ENCODE measurements at regions not wholly inside any gene's neighbourhood (a gene's known extent, or its start where the extent isn't known, plus 50 kb on each side); places are given as distances from the start of the nearest gene placed in this dataset.

GRCh38 chr13:108156749-108157148, 58.6 kb downstream of the LIG4 start:
- Mint-ChIP-seq H3K27me3 (ENCODE audit: low read depth) (peaks cover 2% of the 10 kb centered on the region), H3K36me3 (no peaks in the 10 kb centered on the region), H3K4me1 (no peaks in the 10 kb centered on the region), H3K9me3 (peaks cover 5% of the 10 kb centered on the region), H3K4me3 (no peak overlapping the region), H3K27ac (no peak overlapping the region)
- TF ChIP-seq, protein P1, sequence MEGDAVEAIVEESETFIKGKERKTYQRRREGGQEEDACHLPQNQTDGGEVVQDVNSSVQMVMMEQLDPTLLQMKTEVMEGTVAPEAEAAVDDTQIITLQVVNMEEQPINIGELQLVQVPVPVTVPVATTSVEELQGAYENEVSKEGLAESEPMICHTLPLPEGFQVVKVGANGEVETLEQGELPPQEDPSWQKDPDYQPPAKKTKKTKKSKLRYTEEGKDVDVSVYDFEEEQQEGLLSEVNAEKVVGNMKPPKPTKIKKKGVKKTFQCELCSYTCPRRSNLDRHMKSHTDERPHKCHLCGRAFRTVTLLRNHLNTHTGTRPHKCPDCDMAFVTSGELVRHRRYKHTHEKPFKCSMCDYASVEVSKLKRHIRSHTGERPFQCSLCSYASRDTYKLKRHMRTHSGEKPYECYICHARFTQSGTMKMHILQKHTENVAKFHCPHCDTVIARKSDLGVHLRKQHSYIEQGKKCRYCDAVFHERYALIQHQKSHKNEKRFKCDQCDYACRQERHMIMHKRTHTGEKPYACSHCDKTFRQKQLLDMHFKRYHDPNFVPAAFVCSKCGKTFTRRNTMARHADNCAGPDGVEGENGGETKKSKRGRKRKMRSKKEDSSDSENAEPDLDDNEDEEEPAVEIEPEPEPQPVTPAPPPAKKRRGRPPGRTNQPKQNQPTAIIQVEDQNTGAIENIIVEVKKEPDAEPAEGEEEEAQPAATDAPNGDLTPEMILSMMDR (IDR thresholded peaks at IDR 0.05; ENCODE audit: unreplicated experiment) = no peak
- no peak for DNase-seq (ENCODE audit: low spot score in 2 of 2, unreplicated experiment in 2 of 2)

DNA sequence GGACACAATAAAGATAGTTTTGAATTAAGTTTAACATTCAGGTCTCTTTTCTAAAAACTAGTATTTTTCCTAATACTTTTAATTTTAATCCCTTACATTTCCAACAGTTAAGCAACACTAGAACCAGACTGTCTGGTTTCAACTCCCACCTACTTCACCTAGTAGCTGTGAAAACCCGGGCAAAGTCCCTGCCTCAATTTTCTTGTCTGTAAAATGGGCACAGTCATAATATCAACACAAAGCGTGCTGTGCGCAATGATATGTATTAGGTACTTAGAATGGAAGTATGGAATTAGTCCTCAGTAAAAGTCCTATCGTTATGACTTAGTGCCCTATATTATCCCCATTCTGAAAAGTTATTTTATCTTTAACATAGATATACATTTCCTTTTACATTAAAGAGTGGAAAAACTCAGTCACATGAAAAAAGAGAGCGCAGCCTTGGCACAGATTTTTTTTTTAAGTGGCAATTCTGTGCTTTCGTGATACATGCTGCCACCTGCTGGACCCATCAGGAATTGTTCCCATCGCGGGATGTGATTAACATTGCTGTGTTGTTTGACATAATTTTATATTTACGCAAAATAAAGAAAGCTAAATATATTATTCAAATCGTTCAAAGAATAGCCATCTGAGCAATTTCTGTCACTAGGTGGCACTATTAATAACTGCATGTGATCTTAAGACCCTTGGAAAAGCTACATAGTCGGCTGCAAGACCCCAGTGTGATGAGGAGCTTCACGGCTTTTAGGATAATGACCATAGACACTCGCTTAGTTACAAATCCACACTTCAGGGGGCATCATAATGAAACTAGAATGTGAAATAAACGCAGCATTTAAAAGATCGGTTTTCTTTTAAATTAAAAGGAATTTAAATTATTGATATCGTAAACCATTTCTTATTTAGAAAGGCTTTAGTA, 59.9 kb downstream of the LIG4 start:
- no peaks in the 10 kb centered on the region for H3K4me1 Mint-ChIP-seq
- H3K4me3 Mint-ChIP-seq = no peak overlapping the region
- peak in 1 of 2 experiments; percentile 72 for DNase-seq (ENCODE audit: low spot score in 2 of 2, unreplicated experiment in 2 of 2)
- H3K36me3 Mint-ChIP-seq = no peaks in the 10 kb centered on the region
- no peak overlapping the region for H3K27ac Mint-ChIP-seq
- TF ChIP-seq, protein P1 (IDR thresholded peaks at IDR 0.05; ENCODE audit: unreplicated experiment) = peak; percentile 95
- H3K9me3 Mint-ChIP-seq = peaks cover 5% of the 10 kb centered on the region
- peaks cover 6% of the 10 kb centered on the region for H3K27me3 Mint-ChIP-seq (ENCODE audit: low read depth)

DNA sequence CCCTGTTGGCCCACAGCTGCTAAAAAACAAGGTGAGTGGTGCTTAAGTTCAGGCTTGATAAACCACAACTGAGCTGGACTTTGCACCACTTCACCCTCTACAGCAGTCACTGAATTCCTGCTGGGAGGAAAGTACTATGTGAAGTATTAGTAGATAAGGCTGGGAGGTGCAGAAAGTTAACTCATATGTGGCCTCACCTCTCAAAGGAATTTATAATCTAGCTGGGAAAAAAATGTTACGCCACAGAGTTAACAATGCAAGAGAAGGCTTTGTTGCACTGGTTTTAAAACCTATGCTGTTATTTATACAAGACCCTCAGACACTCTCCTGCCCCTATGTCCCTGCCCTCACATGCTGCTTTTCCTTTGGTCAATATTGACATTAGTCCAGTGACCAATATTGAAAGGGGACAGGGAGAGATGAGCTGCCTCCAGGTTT, 60.9 kb downstream of the LIG4 start:
- no peak overlapping the region for H3K27ac Mint-ChIP-seq

DNA sequence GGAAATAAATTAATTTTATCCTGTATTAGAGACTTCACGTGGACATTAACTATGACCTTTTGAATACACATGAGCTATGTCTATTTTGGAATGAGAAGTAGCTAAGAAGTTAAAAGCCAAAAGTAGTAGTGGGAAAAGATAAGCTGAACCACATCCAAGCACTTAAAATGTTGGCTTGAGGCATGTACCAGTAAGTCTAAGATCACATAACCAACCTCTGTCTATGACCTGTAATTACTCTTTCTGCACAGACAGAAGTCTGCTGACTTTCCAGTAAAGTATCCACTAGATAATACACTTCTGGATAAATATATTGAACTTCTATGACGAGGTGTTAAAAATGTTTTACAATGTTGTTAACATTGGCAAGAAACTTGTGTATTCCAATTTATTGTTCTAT, 68.7 kb downstream of the LIG4 start:
- Mint-ChIP-seq H3K27ac (no peak overlapping the region), H3K4me1 (no peaks in the 10 kb centered on the region), H3K27me3 (ENCODE audit: low read depth) (peaks cover 33% of the 10 kb centered on the region), H3K4me3 (no peak overlapping the region), H3K36me3 (no peaks in the 10 kb centered on the region), H3K9me3 (no peaks in the 10 kb centered on the region)
- TF ChIP-seq, protein P1 (IDR thresholded peaks at IDR 0.05; ENCODE audit: unreplicated experiment) = no peak
- no peak for DNase-seq (ENCODE audit: low spot score in 2 of 2, unreplicated experiment in 2 of 2)

More for the DNA sequence above, 60.9 kb downstream of the LIG4 start:
- Mint-ChIP-seq H3K27me3 (ENCODE audit: low read depth) (peaks cover 11% of the 10 kb centered on the region), H3K36me3 (no peaks in the 10 kb centered on the region), H3K9me3 (peaks cover 5% of the 10 kb centered on the region), H3K4me3 (no peak overlapping the region), H3K4me1 (no peaks in the 10 kb centered on the region)
- TF ChIP-seq, protein P1 (IDR thresholded peaks at IDR 0.05; ENCODE audit: unreplicated experiment) = no peak
- DNase-seq (ENCODE audit: low spot score in 2 of 2, unreplicated experiment in 2 of 2) = no peak

DNA sequence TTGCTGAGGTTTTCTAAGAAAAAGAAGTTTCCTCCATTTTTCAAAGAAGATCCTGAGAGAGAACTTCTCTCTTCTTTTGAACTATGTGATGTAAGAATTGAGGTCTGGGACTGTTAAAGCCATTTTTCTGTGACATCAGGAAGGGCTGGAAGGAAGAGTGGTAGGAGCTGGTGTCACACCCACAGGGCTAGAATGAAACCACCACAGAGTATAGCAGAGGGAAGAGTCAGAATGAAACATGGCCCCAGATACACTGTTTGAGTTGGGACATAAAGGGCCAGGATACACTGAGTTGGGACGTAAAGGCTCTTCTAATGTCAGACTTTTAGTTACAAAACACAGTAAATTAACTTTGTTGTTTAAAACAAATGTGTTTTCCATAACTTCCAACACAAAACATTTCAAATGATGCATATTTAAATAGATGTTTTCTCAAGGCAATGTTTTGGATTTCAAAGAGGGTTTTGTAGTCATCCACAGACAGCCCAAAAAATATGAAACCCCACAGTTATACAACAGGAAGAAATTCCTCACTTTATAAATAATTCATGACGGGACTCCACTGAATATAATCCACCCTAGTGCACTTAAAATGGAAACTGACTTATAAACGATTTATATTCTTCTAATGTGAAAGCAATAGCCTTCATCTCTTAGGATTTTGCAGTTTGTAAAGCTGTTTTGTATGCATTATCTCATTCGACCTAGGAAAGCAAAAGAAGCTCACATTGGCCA, 72.5 kb downstream of the LIG4 start:
- no peak for DNase-seq (ENCODE audit: low spot score in 2 of 2, unreplicated experiment in 2 of 2)
- Mint-ChIP-seq H3K4me1 (no peaks in the 10 kb centered on the region), H3K9me3 (no peaks in the 10 kb centered on the region), H3K27ac (no peak overlapping the region), H3K4me3 (no peak overlapping the region), H3K36me3 (no peaks in the 10 kb centered on the region), H3K27me3 (ENCODE audit: low read depth) (peaks cover 29% of the 10 kb centered on the region)
- TF ChIP-seq, protein P1 (IDR thresholded peaks at IDR 0.05; ENCODE audit: unreplicated experiment) = no peak
